ENCODE measurements at regions not wholly inside any gene's neighbourhood (a gene's known extent, or its start where the extent isn't known, plus 50 kb on each side); places are given as distances from the start of the nearest gene placed in this dataset.
"Not testable (repeated sequence)": the region's sequence is repeated elsewhere in the genome, so short reads cannot be mapped to it uniquely, and the experiment has no call there.

- DNase-seq (ENCODE audit: low read depth, low spot score): no peak
Measured at GRCh38 chr12:105481392-105482300, 151.2 kb downstream of the C12orf75 start.

GRCh38 chr12:105482951-105483350 is 152.5 kb downstream of the C12orf75 start:
- no peak for DNase-seq (ENCODE audit: low read depth, low spot score)

GRCh38 chr12:105483691-105484090 is 153.2 kb downstream of the C12orf75 start:
- no peak for DNase-seq (ENCODE audit: low read depth, low spot score)

- DNase-seq (ENCODE audit: low read depth, low spot score): no peak
Measured at GRCh38 chr12:105485321-105485910, 154.9 kb downstream of the C12orf75 start.

- DNase-seq (ENCODE audit: low read depth, low spot score): no peak
Measured at GRCh38 chr12:105485921-105486320, 155.4 kb downstream of the C12orf75 start.

GRCh38 chr12:105487963-105488362 is 157.5 kb downstream of the C12orf75 start:
- no peak for DNase-seq (ENCODE audit: low read depth, low spot score)

GRCh38 chr12:105492591-105493545 is 162.4 kb downstream of the C12orf75 start:
- DNase-seq (ENCODE audit: low read depth, low spot score): no peak

GRCh38 chr12:105499205-105499604 is 168.7 kb downstream of the C12orf75 start:
- DNase-seq (ENCODE audit: low read depth, low spot score): no peak

- DNase-seq (ENCODE audit: low read depth, low spot score): not testable (repeated sequence)
Measured at GRCh38 chr12:105500676-105501075, 170.2 kb downstream of the C12orf75 start.

- DNase-seq (ENCODE audit: low read depth, low spot score): no peak
Measured at GRCh38 chr12:105502426-105502930, 172.0 kb downstream of the C12orf75 start.

- no peak for DNase-seq (ENCODE audit: low read depth, low spot score)
Measured at GRCh38 chr12:105503619-105504018, 173.1 kb downstream of the C12orf75 start.

GRCh38 chr12:105504286-105504685 is 173.8 kb downstream of the C12orf75 start:
- no peak for DNase-seq (ENCODE audit: low read depth, low spot score)

- DNase-seq (ENCODE audit: low read depth, low spot score): no peak
Measured at GRCh38 chr12:105506678-105507310, 176.3 kb downstream of the C12orf75 start.

GRCh38 chr12:105507311-105508038 is 177.0 kb downstream of the C12orf75 start:
- no peak for DNase-seq (ENCODE audit: low read depth, low spot score)

- DNase-seq (ENCODE audit: low read depth, low spot score): no peak
Measured at GRCh38 chr12:105508096-105508495, 177.6 kb downstream of the C12orf75 start.

GRCh38 chr12:105510526-105510925 is 180.0 kb downstream of the C12orf75 start:
- DNase-seq (ENCODE audit: low read depth, low spot score): no peak

- not testable (repeated sequence) for DNase-seq (ENCODE audit: low read depth, low spot score)
Measured at GRCh38 chr12:105512861-105513260, 182.4 kb downstream of the C12orf75 start.

- no peak for DNase-seq (ENCODE audit: low read depth, low spot score)
Measured at GRCh38 chr12:105522166-105522825, 191.8 kb downstream of the C12orf75 start.

- no peak for DNase-seq (ENCODE audit: low read depth, low spot score)
Measured at GRCh38 chr12:105523164-105524057, 192.9 kb downstream of the C12orf75 start.
